Cardiac muscle cell (in vitro differentiated cells and primary cell): ENCODE measurements at regions not wholly inside any gene's neighbourhood (a gene's known extent, or its start where the extent isn't known, plus 50 kb on each side); places are given as distances from the start of the nearest gene placed in this dataset.

Source experiments
- DNase-seq, 2 donors: peaks; one replicate each; pipeline versions ENCODE4 v3.0.0 to v3.0.0-alpha.2; 2010 to 2017; ENCODE audit warnings: low read depth in 1 of 2, low spot score in 1 of 2
- H3K27ac ChIP-seq: fragments of 200-600 bp; sonication (generic); 2 replicates; pipeline ENCODE4 v1.5.1; 2016
- H3K27me3 ChIP-seq: fragments of 200-600 bp; sonication (generic); 2 replicates; pipeline ENCODE4 v1.6.0; 2016; ENCODE audit warnings: control low read depth
- H3K36me3 ChIP-seq: fragments of 200-600 bp; sonication (generic); 2 replicates; pipeline ENCODE4 v1.5.1; 2016; ENCODE audit warnings: control low read depth
- H3K4me1 ChIP-seq: fragments of 200-600 bp; sonication (generic); 2 replicates; pipeline ENCODE4 v1.8.1; 2017; ENCODE audit warnings: low read depth, mild to moderate bottlenecking, mixed run types
- H3K4me3 ChIP-seq: fragments of 200-600 bp; sonication (generic); 2 replicates; pipeline ENCODE4 v1.5.1; 2016; ENCODE audit warnings: mild to moderate bottlenecking
- H3K9me3 ChIP-seq: fragments of 200-600 bp; sonication (generic); 2 replicates; pipeline ENCODE4 v1.5.1; 2017; ENCODE audit warnings: low read depth, mild to moderate bottlenecking, control low read depth
- TF ChIP-seq, protein P1 (sequence below): IDR thresholded peaks from 2 replicates; pipeline ENCODE4 v1.5.1; 2012; ENCODE audit warnings: low read depth, mild to moderate bottlenecking, low read length

DNA sequence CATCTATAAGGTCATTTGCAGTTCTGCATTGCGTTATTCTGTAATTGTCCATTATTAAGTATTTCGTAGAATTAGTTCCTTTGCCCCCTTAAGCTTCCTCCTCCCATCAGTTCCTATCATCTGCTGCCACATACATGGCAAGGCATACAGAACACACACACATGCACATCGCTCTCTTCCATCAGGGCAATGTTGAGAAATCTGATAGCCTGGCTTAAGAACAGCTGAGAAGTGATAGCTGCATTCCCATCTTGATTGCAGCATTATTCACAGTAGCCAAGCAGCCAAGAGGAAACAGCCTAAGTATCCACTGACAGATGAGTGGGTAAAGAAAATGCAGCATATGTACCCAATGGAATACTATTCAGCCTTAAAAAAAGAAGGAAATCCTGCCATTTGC, 186.8 kb upstream of the CADM1 start:
- peaks cover 3% of the 10 kb centered on the region for H3K4me1 ChIP-seq
- TF ChIP-seq, protein P1, sequence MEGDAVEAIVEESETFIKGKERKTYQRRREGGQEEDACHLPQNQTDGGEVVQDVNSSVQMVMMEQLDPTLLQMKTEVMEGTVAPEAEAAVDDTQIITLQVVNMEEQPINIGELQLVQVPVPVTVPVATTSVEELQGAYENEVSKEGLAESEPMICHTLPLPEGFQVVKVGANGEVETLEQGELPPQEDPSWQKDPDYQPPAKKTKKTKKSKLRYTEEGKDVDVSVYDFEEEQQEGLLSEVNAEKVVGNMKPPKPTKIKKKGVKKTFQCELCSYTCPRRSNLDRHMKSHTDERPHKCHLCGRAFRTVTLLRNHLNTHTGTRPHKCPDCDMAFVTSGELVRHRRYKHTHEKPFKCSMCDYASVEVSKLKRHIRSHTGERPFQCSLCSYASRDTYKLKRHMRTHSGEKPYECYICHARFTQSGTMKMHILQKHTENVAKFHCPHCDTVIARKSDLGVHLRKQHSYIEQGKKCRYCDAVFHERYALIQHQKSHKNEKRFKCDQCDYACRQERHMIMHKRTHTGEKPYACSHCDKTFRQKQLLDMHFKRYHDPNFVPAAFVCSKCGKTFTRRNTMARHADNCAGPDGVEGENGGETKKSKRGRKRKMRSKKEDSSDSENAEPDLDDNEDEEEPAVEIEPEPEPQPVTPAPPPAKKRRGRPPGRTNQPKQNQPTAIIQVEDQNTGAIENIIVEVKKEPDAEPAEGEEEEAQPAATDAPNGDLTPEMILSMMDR, result no peak
- no peak for DNase-seq

DNA sequence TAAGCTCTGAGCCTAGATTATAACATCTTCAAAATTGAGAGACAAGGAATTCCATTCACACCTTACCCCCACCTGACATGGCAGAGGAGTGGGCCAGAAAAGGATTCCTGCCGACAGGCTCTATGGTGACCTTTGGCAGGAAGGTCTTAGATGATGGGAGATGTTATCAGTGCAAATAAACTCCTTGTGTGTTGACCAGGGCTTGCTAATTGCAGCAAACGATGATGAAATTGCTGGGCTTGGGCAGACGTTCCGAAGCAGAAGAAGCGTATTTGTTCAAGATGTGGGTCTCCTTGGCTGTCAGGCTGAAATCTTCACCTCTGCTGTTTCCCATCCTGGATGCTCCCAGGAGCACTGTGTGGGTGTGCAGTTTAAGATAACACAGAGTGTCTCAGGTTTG, 183.7 kb upstream of the CADM1 start:
- Histone ChIP-seq H3K36me3 (no peaks in the 10 kb centered on the region), H3K4me3 (no peak overlapping the region), H3K9me3 (no peaks in the 10 kb centered on the region), H3K27me3 (peaks cover 11% of the 10 kb centered on the region), H3K27ac (no peak overlapping the region), H3K4me1 (no peaks in the 10 kb centered on the region)
- TF ChIP-seq, protein P1, result no peak
- DNase-seq, result no peak

More for the DNA sequence above, 186.8 kb upstream of the CADM1 start:
- Histone ChIP-seq H3K27ac (no peak overlapping the region), H3K36me3 (no peaks in the 10 kb centered on the region), H3K27me3 (peaks cover 11% of the 10 kb centered on the region), H3K9me3 (no peaks in the 10 kb centered on the region), H3K4me3 (no peak overlapping the region)

DNA sequence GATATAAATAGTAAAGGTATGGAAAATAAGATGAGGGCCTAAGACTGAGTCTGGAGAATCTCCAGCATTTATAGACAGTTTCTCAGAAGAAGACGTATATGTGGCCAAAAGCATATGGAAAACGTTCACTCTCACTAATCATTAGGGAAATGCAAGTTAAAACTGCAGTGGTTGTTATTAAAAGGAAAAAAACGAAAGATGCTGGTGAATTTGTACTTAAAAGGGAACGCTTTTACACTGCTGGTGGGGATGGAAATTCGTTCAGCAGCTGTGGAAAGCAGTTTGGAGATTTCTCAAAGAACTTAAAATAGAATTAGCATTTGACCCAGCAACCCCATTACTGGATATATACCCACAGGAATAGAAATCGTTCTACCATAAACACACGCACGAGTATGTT, 180.5 kb upstream of the CADM1 start:
- Histone ChIP-seq H3K36me3 (no peaks in the 10 kb centered on the region), H3K27me3 (peaks cover 11% of the 10 kb centered on the region), H3K4me1 (no peaks in the 10 kb centered on the region), H3K4me3 (no peak overlapping the region), H3K9me3 (no peaks in the 10 kb centered on the region), H3K27ac (no peak overlapping the region)
- no peak for DNase-seq
- TF ChIP-seq, protein P1, result no peak

DNA sequence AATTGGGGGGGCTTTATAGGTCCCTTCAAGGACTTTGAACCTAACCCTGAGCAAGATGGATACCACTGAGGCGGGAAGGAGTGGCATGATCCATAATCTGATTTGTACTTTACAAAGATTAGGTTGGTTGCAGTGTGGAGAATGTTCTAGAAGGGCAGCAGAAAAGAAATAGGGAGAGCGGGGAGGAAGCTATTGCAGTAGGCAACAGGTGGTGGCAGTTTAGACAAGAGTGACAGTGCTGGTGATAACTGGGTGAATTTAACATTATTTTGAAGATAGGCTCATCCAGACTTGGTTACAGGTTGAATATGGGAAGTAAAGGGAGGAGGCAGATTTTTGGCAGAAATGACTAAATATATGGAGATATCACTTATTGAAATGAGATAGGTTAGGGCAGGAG, 179.9 kb upstream of the CADM1 start:
- H3K27ac ChIP-seq, result no peak overlapping the region
- TF ChIP-seq, protein P1, result no peak
- H3K27me3 ChIP-seq, result peaks cover 7% of the 10 kb centered on the region
- no peaks in the 10 kb centered on the region for H3K4me1 ChIP-seq
- H3K9me3 ChIP-seq, result no peaks in the 10 kb centered on the region
- no peak overlapping the region for H3K4me3 ChIP-seq
- DNase-seq, result no peak
- H3K36me3 ChIP-seq, result no peaks in the 10 kb centered on the region

DNA sequence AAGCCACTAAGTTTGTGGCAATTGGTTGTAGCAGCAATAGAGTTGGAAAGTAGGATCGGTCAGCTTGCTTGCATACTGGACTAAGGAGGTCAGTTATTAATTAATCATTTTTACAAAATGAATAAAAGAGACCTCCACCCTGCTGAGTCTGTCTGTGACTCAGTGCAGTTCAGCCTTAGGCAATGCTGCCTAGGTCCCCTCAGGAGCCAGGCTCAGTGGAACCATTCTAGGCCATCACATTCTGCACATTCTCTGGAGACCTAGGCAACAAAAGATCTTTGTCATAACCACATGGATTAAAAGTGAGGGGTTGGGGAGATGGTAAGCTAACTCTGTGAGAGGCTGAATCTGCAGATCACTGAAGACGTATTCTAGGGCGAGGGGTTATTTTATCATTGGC, 178.7 kb upstream of the CADM1 start:
- no peak for DNase-seq
- TF ChIP-seq, protein P1, result no peak
- H3K36me3 ChIP-seq, result no peaks in the 10 kb centered on the region
- no peaks in the 10 kb centered on the region for H3K4me1 ChIP-seq
- no peaks in the 10 kb centered on the region for H3K9me3 ChIP-seq
- no peaks in the 10 kb centered on the region for H3K27me3 ChIP-seq
- H3K4me3 ChIP-seq, result no peak overlapping the region
- no peak overlapping the region for H3K27ac ChIP-seq

DNA sequence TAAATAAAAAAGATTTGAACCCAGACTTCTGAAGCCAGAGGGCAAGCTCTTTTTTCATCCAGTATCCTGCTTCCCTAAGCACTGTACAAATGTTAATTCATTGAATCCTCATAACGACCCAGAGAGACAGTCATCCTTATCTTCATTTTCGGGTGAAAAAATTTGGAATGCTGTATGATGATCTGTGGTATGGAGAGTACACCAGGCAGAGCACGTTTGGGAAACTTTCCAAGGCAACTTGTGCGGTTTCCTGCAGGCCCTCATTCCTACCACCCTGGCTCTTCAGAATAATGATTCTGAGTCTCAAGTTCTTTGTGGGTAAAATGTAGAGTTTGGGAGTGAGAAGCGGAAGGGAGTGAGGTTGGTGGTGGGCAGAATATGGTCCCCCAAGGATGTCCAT, 177.9 kb upstream of the CADM1 start:
- Histone ChIP-seq H3K27me3 (no peaks in the 10 kb centered on the region), H3K4me1 (no peaks in the 10 kb centered on the region), H3K36me3 (no peaks in the 10 kb centered on the region), H3K9me3 (no peaks in the 10 kb centered on the region), H3K4me3 (no peak overlapping the region), H3K27ac (no peak overlapping the region)
- TF ChIP-seq, protein P1, result no peak
- DNase-seq, result peak in 1 of 2 donors; percentile 40
